Adipocyte (in vitro differentiated cells): ENCODE measurements at regions not wholly inside any gene's neighbourhood (a gene's known extent, or its start where the extent isn't known, plus 50 kb on each side); places are given as distances from the start of the nearest gene placed in this dataset.
A peak's percentile ranks its signal among the peaks of the same experiment; 100 is the strongest.

ENCODE experiments used
- DNase-seq: peaks from one replicate; pipeline ENCODE4 v3.0.0-alpha.2; 2015; ENCODE audit warnings: low read depth
- H3K27me3 ChIP-seq: replicated peaks from 2 replicates; pipeline ENCODE4 v1.7.0; 2013; ENCODE audit warnings: mild to moderate bottlenecking, low read length, moderate library complexity; ENCODE audit not compliant: control insufficient read depth, insufficient read depth
- H3K36me3 ChIP-seq: 2 replicates; pipeline ENCODE4 v1.7.0; 2013; ENCODE audit warnings: low read length, mild to moderate bottlenecking, moderate library complexity; ENCODE audit not compliant: control insufficient read depth, insufficient read depth, severe bottlenecking
- H3K4me1 ChIP-seq: 2 replicates; pipeline ENCODE4 v1.7.0; 2013; ENCODE audit warnings: mild to moderate bottlenecking, low read length, moderate library complexity; ENCODE audit not compliant: control insufficient read depth, insufficient read depth
- H3K4me3 ChIP-seq: 2 replicates; pipeline ENCODE4 v1.7.0; 2013; ENCODE audit warnings: mild to moderate bottlenecking, low read length, moderate library complexity
- H3K9ac ChIP-seq: 2 replicates; pipeline ENCODE4 v1.7.0; 2013; ENCODE audit warnings: mild to moderate bottlenecking, low read length, moderate library complexity
- H3K9me3 ChIP-seq: 2 replicates; pipeline ENCODE4 v1.7.0; 2013; ENCODE audit warnings: mild to moderate bottlenecking, low read length, moderate library complexity; ENCODE audit not compliant: control insufficient read depth

GRCh38 chr12:115740586-115741155 is 536.8 kb downstream of the MED13L start:
- Histone ChIP-seq H3K4me3 (no peak overlapping the region), H3K9ac (no peak overlapping the region), H3K4me1 (no peaks in the 10 kb centered on the region), H3K27me3 (no peaks in the 10 kb centered on the region), H3K36me3 (no peaks in the 10 kb centered on the region), H3K9me3 (no peaks in the 10 kb centered on the region)
- DNase-seq: no peak

GRCh38 chr12:115737895-115738294 is 539.6 kb downstream of the MED13L start:
- H3K27me3 ChIP-seq: no peaks in the 10 kb centered on the region
- no peak for DNase-seq
- H3K9me3 ChIP-seq: no peaks in the 10 kb centered on the region
- no peak overlapping the region for H3K4me3 ChIP-seq
- H3K9ac ChIP-seq: no peak overlapping the region
- no peaks in the 10 kb centered on the region for H3K4me1 ChIP-seq
- H3K36me3 ChIP-seq: no peaks in the 10 kb centered on the region

- Histone ChIP-seq H3K36me3 (no peaks in the 10 kb centered on the region), H3K27me3 (no peaks in the 10 kb centered on the region), H3K9me3 (peaks cover 1% of the 10 kb centered on the region), H3K4me1 (no peaks in the 10 kb centered on the region), H3K9ac (no peak overlapping the region), H3K4me3 (no peak overlapping the region)
- no peak for DNase-seq
Measured at GRCh38 chr12:115736360-115736759, 541.1 kb downstream of the MED13L start.

- Histone ChIP-seq H3K27me3 (peaks cover 11% of the 10 kb centered on the region), H3K36me3 (no peaks in the 10 kb centered on the region), H3K4me3 (no peak overlapping the region), H3K4me1 (no peaks in the 10 kb centered on the region), H3K9me3 (peaks cover 7% of the 10 kb centered on the region), H3K9ac (no peak overlapping the region)
- DNase-seq: no peak
Measured at GRCh38 chr12:115730975-115731541, 546.4 kb downstream of the MED13L start.

GRCh38 chr12:115726691-115727090 is 550.8 kb downstream of the MED13L start:
- Histone ChIP-seq H3K4me1 (no peaks in the 10 kb centered on the region), H3K9me3 (peaks cover 7% of the 10 kb centered on the region), H3K4me3 (no peak overlapping the region), H3K9ac (no peak overlapping the region), H3K36me3 (no peaks in the 10 kb centered on the region), H3K27me3 (peaks cover 15% of the 10 kb centered on the region)
- no peak for DNase-seq

GRCh38 chr12:115722181-115722580 is 555.3 kb downstream of the MED13L start:
- Histone ChIP-seq H3K9me3 (peaks cover 2% of the 10 kb centered on the region), H3K27me3 (peaks cover 10% of the 10 kb centered on the region), H3K4me1 (no peaks in the 10 kb centered on the region), H3K36me3 (no peaks in the 10 kb centered on the region), H3K9ac (no peak overlapping the region), H3K4me3 (no peak overlapping the region)
- DNase-seq: no peak

- Histone ChIP-seq H3K36me3 (no peaks in the 10 kb centered on the region), H3K4me1 (no peaks in the 10 kb centered on the region), H3K4me3 (no peak overlapping the region), H3K27me3 (peaks cover 5% of the 10 kb centered on the region), H3K9ac (no peak overlapping the region), H3K9me3 (no peaks in the 10 kb centered on the region)
- no peak for DNase-seq
Measured at GRCh38 chr12:115716551-115716950, 560.9 kb downstream of the MED13L start.

GRCh38 chr12:115712676-115713075 is 564.8 kb downstream of the MED13L start:
- Histone ChIP-seq H3K9ac (no peak overlapping the region), H3K4me3 (no peak overlapping the region), H3K27me3 (peaks cover 5% of the 10 kb centered on the region), H3K9me3 (no peaks in the 10 kb centered on the region), H3K36me3 (no peaks in the 10 kb centered on the region), H3K4me1 (peaks cover 19% of the 10 kb centered on the region)
- DNase-seq: no peak

GRCh38 chr12:115710104-115710564 is 567.4 kb downstream of the MED13L start:
- no peaks in the 10 kb centered on the region for H3K36me3 ChIP-seq
- no peak overlapping the region for H3K9ac ChIP-seq
- no peaks in the 10 kb centered on the region for H3K9me3 ChIP-seq
- peak; percentile 2 for DNase-seq
- peaks cover 5% of the 10 kb centered on the region for H3K27me3 ChIP-seq
- no peak overlapping the region for H3K4me3 ChIP-seq
- peaks cover 19% of the 10 kb centered on the region for H3K4me1 ChIP-seq

GRCh38 chr12:115709540-115710011 is 567.9 kb downstream of the MED13L start:
- Histone ChIP-seq H3K27me3 (peaks cover 5% of the 10 kb centered on the region), H3K36me3 (no peaks in the 10 kb centered on the region), H3K4me1 (peaks cover 19% of the 10 kb centered on the region), H3K9me3 (no peaks in the 10 kb centered on the region), H3K9ac (no peak overlapping the region), H3K4me3 (peak overlapping the region; percentile 25)
- peak; percentile 17 for DNase-seq

GRCh38 chr12:115708801-115709200 is 568.7 kb downstream of the MED13L start:
- no peak for DNase-seq
- Histone ChIP-seq H3K27me3 (no peaks in the 10 kb centered on the region), H3K9ac (peak overlapping the region; percentile 7), H3K4me3 (no peak overlapping the region), H3K36me3 (no peaks in the 10 kb centered on the region), H3K9me3 (no peaks in the 10 kb centered on the region), H3K4me1 (peaks cover 19% of the 10 kb centered on the region)
